CD4-positive, alpha-beta T cell treated with Interleukin-4 for 4 hours (primary cell): ENCODE measurements at regions not wholly inside any gene's neighbourhood (a gene's known extent, or its start where the extent isn't known, plus 50 kb on each side); places are given as distances from the start of the nearest gene placed in this dataset.

Source experiments
- DNase-seq: peaks from one replicate; pipeline ENCODE4 v3.0.0-alpha.2; 2020

GRCh38 chr10:124225467-124226270, 132.3 kb upstream of the CHST15 start:
- no peak for DNase-seq

- DNase-seq, result no peak
Measured at GRCh38 chr10:124225029-124225466, 131.7 kb upstream of the CHST15 start.

DNA sequence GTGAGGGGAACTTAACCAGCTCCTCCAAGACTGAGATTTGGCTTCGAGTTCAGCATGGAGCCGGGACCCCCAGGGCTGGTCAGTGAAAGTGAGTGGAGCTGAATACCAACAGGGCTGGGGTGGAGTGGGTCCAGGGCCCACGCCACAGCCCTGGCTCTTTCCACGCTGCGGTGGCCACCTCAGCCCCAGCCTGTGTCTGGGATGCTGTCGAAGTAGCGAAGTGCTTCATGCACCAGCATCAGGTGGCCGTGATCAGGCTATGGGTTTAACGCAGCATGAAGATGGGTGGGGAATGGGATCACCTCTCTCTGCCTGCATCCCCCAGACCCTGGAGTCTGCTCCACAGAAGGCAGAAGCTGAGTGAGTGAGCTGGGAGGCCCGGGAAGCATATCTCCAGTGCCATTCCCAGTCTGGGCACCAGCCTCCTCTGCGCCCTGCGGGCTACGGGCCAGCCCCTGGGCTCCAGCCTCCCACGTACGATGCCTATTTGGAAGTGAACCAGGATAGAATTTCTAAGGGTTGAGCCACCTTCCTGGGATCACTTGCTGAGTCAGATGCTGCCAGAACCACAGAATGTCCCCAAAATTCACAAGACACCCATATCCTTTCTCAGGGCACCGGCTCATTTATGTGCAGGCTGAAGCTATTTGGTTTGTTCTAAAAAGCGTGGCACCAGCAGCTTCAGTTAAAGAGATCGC, 131.1 kb upstream of the CHST15 start:
- DNase-seq, result no peak

GRCh38 chr10:124223711-124224085, 130.3 kb upstream of the CHST15 start:
- DNase-seq, result no peak

DNA sequence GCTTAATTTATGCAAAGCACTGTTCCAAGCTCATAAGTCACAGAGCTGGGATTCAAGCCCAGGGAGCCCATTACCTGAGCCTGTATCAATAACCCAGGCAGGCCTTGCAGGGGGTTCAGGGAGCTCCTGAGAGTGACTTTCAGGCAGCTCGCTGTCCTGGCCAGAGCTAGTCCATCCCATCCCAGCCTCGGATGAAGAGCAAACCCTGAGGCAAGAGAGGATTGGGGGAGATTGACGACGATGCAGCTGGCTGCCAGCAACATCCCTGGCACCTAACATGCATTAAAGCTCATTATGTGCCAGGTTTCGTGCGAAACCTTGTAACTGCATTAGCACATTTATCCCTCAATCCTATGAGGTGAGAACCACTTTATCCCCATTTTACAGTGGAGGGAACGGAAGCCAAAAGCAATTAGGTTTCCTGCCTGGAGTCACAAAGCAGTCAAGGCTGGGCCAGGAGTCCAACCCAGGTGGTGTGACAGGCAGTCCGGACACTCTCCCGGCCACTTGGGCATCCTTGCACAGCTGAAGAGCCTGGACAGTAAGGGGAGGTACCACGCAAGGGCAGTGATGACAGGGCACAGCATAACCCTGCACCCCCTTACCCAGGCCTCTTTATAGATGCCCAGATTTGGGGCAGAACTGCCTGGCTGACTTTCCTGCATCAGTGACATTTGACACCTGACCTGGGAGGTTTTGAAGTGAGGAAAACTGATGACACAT, 129.8 kb upstream of the CHST15 start:
- DNase-seq, result no peak

- DNase-seq, result no peak
Measured at GRCh38 chr10:124222318-124222987, 129.1 kb upstream of the CHST15 start.

DNA sequence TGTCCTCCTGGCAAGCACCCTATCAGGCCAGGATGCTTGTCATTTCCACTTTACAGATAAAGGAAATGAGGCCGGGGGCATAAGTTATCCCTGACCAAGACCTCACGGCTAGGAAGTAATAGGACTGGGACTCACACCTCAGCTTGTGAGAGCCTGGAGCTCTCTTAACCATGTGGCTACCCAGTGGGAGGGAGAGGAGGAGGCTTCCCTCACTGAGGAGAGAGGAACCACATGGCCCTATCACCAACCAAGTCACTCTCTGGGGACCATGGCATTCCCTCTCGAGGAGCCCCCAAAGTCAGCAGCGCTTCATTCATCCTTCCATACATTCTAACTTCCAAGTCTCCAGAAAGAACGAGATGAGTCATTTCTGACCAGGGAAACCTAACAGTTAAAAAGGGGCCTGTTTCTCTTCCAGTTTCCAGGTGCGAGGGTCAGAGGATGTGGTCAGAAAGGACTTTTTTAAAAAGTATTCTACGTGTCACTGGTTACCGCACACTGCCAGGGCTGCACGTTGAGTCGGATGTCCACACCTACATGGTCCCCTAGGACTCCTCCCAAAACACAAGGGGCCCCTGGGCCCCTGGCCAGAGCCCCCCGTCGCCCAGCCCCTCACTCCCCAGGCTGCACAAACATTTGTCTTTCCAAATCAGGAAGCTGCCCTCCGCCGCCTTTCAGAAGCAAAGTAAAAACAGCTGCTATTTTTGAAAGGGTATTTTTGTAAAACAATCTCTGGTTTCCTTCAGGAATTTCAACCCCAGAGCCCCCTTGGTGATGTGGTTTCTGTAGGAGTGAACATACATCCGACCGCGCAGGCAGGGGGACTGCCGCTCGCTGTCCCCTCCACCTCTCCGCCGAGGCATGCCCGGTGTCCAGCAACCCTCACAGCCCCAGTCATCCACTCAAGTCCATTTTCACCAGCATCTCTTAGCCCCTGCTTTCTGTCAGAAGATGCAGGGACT, 128.2 kb upstream of the CHST15 start:
- no peak for DNase-seq

- no peak for DNase-seq
Measured at GRCh38 chr10:124220971-124221355, 127.6 kb upstream of the CHST15 start.

GRCh38 chr10:124220547-124220946, 127.1 kb upstream of the CHST15 start:
- DNase-seq, result no peak

DNA sequence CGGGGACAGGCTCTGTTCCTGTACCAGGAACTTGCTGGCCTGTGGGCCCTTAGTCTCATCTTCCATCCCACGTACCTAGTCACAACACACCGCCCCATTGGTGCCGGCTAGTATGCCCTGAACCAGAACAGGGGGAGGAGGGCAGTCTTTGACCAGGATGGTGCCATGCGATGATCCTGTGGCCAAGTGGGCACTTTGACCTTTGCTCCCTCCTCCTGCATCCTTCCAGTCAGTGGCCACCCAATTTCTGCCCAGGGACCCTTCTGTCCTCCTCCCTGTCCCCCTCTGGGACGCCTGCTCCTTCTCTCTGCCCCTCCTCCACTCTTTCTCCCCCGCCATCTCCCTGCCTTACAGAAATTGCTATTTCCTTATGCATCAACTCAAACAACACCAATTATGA, 126.3 kb upstream of the CHST15 start:
- DNase-seq, result no peak

DNA sequence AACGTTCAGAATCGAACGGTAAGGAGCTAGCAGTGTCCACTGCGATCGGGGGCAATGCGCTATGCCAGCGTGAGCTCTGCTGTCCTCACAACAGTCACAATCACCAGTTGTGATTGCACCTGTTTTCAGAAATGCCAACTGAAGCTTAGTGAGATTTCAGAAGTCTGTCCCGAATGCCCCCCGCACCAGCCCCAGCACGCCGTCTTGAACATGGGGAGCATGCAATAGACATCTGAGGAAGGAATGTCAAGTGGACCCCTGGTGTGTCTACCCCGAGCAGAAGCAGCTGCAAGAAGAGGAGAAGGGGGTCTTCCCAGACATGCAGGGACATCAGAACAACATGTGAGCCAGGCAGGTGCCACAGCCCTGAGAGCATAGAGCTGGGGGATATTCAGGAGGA, 125.7 kb upstream of the CHST15 start:
- DNase-seq, result no peak

DNA sequence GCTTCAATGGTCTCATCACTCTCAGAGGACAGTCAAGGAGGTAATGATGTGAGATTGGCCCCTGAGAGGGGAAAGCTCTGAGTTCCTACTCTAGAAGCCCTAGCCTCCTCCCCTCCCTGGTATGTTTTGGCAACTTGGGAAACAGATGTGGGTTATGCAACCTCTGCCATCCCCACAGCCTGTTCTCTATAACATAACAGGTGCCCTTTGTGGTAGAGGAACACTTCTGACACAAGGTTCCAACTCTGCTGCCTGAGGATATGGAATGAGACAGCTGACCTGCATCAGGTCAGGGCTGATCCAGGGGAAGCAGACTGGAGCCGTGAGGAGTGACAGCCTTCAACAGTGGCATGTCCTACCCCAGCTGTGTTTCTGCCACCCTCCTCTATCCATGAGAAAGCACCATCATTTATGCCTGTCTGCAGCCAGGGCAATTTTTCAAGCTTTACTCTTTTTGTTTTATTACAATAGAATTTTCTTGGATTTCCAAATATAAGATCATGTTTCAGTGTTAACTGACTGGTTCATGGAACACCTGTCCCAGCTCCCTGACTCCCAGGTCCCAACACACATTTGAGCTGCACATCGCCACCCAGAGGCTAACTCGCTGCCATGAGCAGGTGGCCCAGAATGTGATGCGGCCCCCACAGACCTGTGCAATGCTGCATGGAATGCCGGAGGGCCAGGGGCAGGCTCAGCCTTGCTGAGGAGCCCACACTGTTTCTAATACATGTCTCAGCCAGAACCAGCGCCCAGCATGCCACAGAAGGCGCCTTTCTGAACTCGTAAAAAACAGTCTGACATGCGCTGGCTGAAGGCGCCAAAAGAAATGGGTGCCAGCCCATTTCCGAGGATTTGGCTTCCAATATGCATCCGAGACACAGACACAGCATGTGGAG, 124.8 kb upstream of the CHST15 start:
- DNase-seq, result no peak

- no peak for DNase-seq
Measured at GRCh38 chr10:124217031-124217430, 123.6 kb upstream of the CHST15 start.

GRCh38 chr10:124214610-124215375, 121.4 kb upstream of the CHST15 start:
- no peak for DNase-seq

DNA sequence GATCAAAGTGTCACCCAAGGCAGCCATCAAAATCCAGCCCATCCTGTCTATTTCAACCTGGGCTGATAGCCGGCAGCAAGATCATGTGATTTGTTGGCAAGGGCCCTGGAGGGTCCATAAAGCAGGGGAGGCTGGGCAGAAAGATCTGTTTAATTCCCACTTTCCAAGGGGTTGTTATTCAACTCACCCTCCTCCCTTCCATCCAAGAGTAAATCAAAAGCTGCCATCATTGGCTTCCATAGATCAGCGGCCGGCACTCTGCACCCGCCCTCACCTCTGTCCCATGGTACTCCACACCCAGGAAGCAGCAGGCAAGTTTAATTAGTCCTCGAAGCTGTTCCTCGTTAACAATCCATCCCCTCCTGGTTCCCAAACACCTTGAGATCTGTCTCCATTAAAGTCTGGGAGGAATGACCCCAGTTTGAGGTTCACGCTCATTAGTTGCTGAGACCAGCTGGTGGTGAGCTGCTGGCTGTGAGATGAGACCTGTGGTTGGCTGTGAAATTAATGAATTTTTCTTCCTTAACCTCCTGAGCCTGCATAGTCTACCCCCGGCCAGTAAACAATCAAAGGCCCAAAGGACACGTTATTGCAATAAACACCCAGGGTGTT, 120.6 kb upstream of the CHST15 start:
- DNase-seq, result no peak

DNA sequence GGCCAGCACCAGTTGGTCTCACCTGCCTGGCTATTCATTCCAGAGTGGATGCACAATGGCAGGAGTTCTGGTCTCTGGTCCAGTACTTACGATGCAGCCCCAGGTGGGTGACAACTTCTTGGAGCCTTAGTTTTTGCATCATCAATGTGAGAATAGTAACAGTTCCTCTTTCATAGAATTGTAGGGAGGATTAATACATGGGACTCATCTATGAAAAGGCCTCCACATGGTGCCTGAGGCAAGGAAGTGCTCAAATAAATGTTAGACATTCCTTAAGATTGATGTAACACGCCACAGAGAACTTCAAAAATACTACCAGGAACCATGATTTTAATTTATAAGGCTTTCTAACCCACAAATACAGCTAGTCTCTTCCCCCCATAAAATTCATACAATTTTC, 120.1 kb upstream of the CHST15 start:
- no peak for DNase-seq

DNA sequence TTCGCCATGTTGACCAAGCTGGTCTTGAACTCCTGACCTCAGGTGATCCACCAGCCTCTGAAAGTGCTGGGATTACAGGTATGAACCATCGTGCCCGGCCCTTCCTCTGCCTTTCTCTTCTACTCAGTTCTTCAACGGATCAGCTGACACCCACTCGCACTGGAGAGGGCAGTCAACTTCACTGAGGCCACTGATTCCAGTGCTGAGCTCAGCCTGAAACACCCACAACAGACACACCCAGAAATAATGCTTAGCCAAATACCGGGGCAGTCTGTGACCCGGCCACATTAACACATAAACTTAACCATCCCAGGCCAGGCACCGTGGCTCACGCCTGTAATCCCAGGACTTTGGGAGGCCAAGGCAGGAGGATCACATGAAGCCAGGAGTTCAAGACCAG, 119.3 kb upstream of the CHST15 start:
- DNase-seq, result no peak

DNA sequence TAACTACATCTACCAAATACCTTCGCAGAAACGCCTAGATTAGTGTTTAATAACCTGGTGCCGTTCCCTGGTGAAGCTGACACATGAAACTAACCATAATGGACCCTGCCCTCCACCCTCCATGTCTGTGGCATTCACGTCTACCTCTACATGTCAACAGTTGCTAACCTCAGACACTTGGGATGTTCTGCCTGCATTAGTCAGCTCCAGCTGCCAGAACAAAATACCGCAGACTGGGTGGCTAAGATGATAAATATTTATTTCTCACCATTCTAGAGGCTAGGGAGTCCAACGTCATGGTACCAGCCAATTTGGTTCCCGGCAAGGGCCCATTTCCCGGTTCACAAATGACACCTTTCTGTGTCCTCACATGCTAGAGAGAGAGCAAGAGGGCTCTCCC, 118.5 kb upstream of the CHST15 start:
- DNase-seq, result no peak

DNA sequence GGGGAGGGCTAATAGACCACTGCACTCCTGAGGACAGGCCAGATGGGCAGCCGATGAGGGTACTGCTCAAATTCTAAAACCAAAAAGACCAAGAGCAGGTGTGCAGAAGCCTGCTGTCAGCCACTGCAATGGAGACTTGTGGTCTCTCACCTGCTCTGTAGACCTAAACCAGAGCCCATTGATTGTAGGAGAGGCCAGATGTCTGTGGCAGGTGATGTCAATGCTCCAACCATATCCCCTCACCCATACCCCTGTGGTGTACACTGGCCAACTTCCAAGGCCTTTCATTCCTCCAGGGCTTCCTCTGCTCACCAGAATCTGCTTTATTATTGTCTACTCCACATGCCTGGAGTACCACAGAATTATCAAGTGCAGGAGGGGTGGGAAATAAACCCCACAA, 116.9 kb upstream of the CHST15 start:
- no peak for DNase-seq

DNA sequence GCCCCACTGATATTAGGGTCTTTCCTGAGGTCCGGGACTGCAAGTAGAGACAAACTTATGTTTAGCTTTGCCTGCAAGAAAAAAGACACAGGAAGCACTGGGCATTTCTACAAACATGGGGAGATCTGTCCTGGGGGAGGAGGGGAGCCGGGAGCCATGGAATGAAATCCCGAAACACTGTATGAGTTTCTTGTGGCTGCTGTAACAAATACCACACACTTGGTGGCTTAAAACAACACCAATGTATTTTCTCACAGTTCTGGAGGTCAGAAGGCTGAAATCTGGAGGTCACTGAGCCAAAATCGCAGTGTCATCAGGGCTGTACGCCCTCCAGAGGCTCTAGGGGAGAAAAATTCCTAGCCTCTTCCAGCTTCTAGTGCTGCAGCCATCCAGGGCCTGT, 114.0 kb upstream of the CHST15 start:
- DNase-seq, result no peak
